WTC11 (cell line): ENCODE measurements at regions not wholly inside any gene's neighbourhood (a gene's known extent, or its start where the extent isn't known, plus 50 kb on each side); places are given as distances from the start of the nearest gene placed in this dataset.

Source experiments
- ATAC-seq: fragments of 200-7000 bp; cut with Tn5 transposase; 2 replicates; pipeline ENCODE4 v1.10.0; 2021; ENCODE audit warnings: mild to moderate bottlenecking, moderate library complexity
- CTCF ChIA-PET: fragments of 300-600 bp; sonication (Branson Sonifier 250); formaldehyde crosslinking; loops from one replicate; lab custom pipeline; 2021; ENCODE audit warnings: antibody characterized with exemption; lab: Charles Lee
- POLR2A ChIA-PET: fragments of 350-600 bp; sonication (Branson Sonifier 250); formaldehyde crosslinking; loops from one replicate; lab custom pipeline; 2021; ENCODE audit warnings: antibody characterized with exemption; lab: Charles Lee
- DNase-seq: peaks from one replicate; pipeline ENCODE4 v3.0.0; 2021; ENCODE audit warnings: low spot score
- H3K27ac Mint-ChIP-seq: 2 replicates; pipeline ENCODE4 v1.8.0; 2021; ENCODE audit warnings: mixed read lengths
- H3K27me3 Mint-ChIP-seq: 2 replicates; pipeline ENCODE4 v1.8.0; 2021; ENCODE audit warnings: low read depth, mild to moderate bottlenecking, moderate library complexity, mixed read lengths
- H3K36me3 Mint-ChIP-seq: 2 replicates; pipeline ENCODE4 v1.8.0; 2021; ENCODE audit warnings: mixed read lengths
- H3K4me1 Mint-ChIP-seq: 2 replicates; pipeline ENCODE4 v1.8.0; 2022; ENCODE audit warnings: mixed read lengths
- H3K4me3 Mint-ChIP-seq: 2 replicates; pipeline ENCODE4 v1.8.0; 2021; ENCODE audit warnings: mild to moderate bottlenecking, moderate library complexity, mixed read lengths
- H3K9me3 Mint-ChIP-seq: 2 replicates; pipeline ENCODE4 v1.8.0; 2021; ENCODE audit warnings: mixed read lengths
- CBFB ChIP-seq: sonication (generic); formaldehyde crosslinking; IDR thresholded peaks from 2 replicates; pipeline ENCODE4 v1.8.1; 2022; ENCODE audit warnings: mild to moderate bottlenecking, low read depth, missing genetic modification reagents
- CREB1 ChIP-seq: sonication (generic); formaldehyde crosslinking; IDR thresholded peaks from 2 replicates; pipeline ENCODE4 v1.8.0; 2023; ENCODE audit warnings: mild to moderate bottlenecking, missing genetic modification reagents
- ETV6 ChIP-seq: sonication (generic); formaldehyde crosslinking; IDR thresholded peaks from 2 replicates; pipeline ENCODE4 v1.8.1; 2022; ENCODE audit warnings: mild to moderate bottlenecking, missing genetic modification reagents
- FOXK1 ChIP-seq: sonication (generic); formaldehyde crosslinking; IDR thresholded peaks from 2 replicates; pipeline ENCODE4 v1.8.0; 2022; ENCODE audit warnings: mild to moderate bottlenecking, moderate library complexity, missing genetic modification reagents
- FOXP1 ChIP-seq: sonication (generic); formaldehyde crosslinking; IDR thresholded peaks from 2 replicates; pipeline ENCODE4 v1.8.0; 2022; ENCODE audit warnings: missing genetic modification reagents, mild to moderate bottlenecking, moderate library complexity, borderline replicate concordance
- GABPB1 ChIP-seq: sonication (generic); formaldehyde crosslinking; IDR thresholded peaks from 2 replicates; pipeline ENCODE4 v1.8.1; 2023; ENCODE audit warnings: mild to moderate bottlenecking, missing genetic modification reagents
- GRHL2 ChIP-seq: fragments of 250-450 bp; sonication (Bioruptor Pico); IDR thresholded peaks from 2 replicates; pipeline ENCODE4 v1.8.0; 2022; ENCODE audit warnings: mild to moderate bottlenecking, moderate library complexity; ENCODE audit not compliant: insufficient replicate concordance, severe bottlenecking
- GTF2I ChIP-seq: fragments of 250-450 bp; sonication (Bioruptor Pico); conservative IDR thresholded peaks from 2 replicates; pipeline ENCODE4 v1.4.0; 2021; ENCODE audit warnings: mild to moderate bottlenecking
- IRF2 ChIP-seq: sonication (generic); formaldehyde crosslinking; IDR thresholded peaks from 2 replicates; pipeline ENCODE4 v1.8.0; 2022; ENCODE audit warnings: low read depth, missing genetic modification reagents, borderline replicate concordance
- NFE2L1 ChIP-seq: sonication (generic); formaldehyde crosslinking; IDR thresholded peaks from 2 replicates; pipeline ENCODE4 v1.8.1; 2023; ENCODE audit warnings: missing genetic modification reagents
- RELA ChIP-seq: sonication (generic); formaldehyde crosslinking; IDR thresholded peaks from 2 replicates; pipeline ENCODE4 v1.8.1; 2022; ENCODE audit warnings: missing genetic modification reagents, mild to moderate bottlenecking, borderline replicate concordance
- SP1 ChIP-seq: sonication (generic); formaldehyde crosslinking; conservative IDR thresholded peaks from 2 replicates; pipeline ENCODE4 v1.8.1; 2022; ENCODE audit warnings: missing genetic modification reagents
- ZBTB21 ChIP-seq: sonication (generic); formaldehyde crosslinking; IDR thresholded peaks from 2 replicates; pipeline ENCODE4 v1.8.1; 2023; ENCODE audit warnings: mild to moderate bottlenecking, missing genetic modification reagents, borderline replicate concordance
- ZNF219 ChIP-seq: sonication (generic); formaldehyde crosslinking; IDR thresholded peaks from 2 replicates; pipeline ENCODE4 v1.8.0; 2023; ENCODE audit warnings: missing genetic modification reagents, mild to moderate bottlenecking, borderline replicate concordance
- ZNF396 ChIP-seq: fragments of 250-450 bp; sonication (Bioruptor Pico); IDR thresholded peaks from 2 replicates; pipeline ENCODE4 v1.8.0; 2021; ENCODE audit warnings: mild to moderate bottlenecking, moderate library complexity, borderline replicate concordance
- TF ChIP-seq, protein P1 (sequence below): sonication (generic); formaldehyde crosslinking; IDR thresholded peaks from 2 replicates; pipeline ENCODE4 v1.8.0; 2023; ENCODE audit warnings: mild to moderate bottlenecking, missing genetic modification reagents
- TF ChIP-seq, protein P2 (sequence below): sonication (generic); formaldehyde crosslinking; conservative IDR thresholded peaks from 2 replicates; pipeline ENCODE4 v1.8.1; 2022; ENCODE audit warnings: mild to moderate bottlenecking, missing genetic modification reagents
- TF ChIP-seq, protein P3 (sequence below): sonication (generic); formaldehyde crosslinking; IDR thresholded peaks from 2 replicates; pipeline ENCODE4 v1.8.1; 2023; ENCODE audit warnings: mild to moderate bottlenecking, missing genetic modification reagents
- TF ChIP-seq, protein P4 (sequence below): fragments of 250-450 bp; sonication (Bioruptor Pico); IDR thresholded peaks from 2 replicates; pipeline ENCODE4 v1.9.0; 2021; ENCODE audit warnings: mild to moderate bottlenecking
- TF ChIP-seq, protein P5 (sequence below): fragments of 250-450 bp; sonication (Bioruptor Pico); IDR thresholded peaks from 2 replicates; pipeline ENCODE4 v1.9.0; 2021; ENCODE audit warnings: mild to moderate bottlenecking
- TF ChIP-seq, protein P6 (sequence below): sonication (generic); formaldehyde crosslinking; IDR thresholded peaks from 2 replicates; pipeline ENCODE4 v1.8.1; 2022; ENCODE audit warnings: mild to moderate bottlenecking, missing genetic modification reagents, moderate library complexity, borderline replicate concordance

DNA sequence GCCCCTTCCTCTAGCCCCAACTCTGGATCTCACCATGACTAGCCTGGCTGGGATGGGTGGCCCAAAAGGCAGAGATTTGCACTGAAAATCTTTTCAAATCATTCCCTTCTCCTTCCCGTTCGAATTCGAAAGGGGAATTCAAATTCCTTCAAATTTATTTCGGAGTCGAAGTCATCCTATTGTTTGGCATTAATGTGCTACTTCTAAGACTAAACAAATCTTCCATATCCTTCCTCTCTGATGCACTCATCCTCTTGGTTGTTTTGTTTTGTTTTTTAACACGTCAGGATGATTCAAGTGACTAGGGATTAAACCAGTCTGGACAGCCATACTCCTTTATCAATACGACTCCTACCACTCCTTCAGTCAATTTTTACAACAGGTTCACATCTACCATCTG, 95.5 kb upstream of the SGIP1 start (continued):
- TF ChIP-seq RELA (CRISPR knock-in tag) (no peak), CBFB (CRISPR knock-in tag) (no peak), SP1 (CRISPR knock-in tag) (no peak)
- TF ChIP-seq, protein P1, sequence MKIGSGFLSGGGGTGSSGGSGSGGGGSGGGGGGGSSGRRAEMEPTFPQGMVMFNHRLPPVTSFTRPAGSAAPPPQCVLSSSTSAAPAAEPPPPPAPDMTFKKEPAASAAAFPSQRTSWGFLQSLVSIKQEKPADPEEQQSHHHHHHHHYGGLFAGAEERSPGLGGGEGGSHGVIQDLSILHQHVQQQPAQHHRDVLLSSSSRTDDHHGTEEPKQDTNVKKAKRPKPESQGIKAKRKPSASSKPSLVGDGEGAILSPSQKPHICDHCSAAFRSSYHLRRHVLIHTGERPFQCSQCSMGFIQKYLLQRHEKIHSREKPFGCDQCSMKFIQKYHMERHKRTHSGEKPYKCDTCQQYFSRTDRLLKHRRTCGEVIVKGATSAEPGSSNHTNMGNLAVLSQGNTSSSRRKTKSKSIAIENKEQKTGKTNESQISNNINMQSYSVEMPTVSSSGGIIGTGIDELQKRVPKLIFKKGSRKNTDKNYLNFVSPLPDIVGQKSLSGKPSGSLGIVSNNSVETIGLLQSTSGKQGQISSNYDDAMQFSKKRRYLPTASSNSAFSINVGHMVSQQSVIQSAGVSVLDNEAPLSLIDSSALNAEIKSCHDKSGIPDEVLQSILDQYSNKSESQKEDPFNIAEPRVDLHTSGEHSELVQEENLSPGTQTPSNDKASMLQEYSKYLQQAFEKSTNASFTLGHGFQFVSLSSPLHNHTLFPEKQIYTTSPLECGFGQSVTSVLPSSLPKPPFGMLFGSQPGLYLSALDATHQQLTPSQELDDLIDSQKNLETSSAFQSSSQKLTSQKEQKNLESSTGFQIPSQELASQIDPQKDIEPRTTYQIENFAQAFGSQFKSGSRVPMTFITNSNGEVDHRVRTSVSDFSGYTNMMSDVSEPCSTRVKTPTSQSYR (CRISPR knock-in tag), result no peak
- TF ChIP-seq, protein P2, sequence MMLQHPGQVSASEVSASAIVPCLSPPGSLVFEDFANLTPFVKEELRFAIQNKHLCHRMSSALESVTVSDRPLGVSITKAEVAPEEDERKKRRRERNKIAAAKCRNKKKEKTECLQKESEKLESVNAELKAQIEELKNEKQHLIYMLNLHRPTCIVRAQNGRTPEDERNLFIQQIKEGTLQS (CRISPR knock-in tag), result no peak
- TF ChIP-seq, all 79 proteins: peak for 0

DNA sequence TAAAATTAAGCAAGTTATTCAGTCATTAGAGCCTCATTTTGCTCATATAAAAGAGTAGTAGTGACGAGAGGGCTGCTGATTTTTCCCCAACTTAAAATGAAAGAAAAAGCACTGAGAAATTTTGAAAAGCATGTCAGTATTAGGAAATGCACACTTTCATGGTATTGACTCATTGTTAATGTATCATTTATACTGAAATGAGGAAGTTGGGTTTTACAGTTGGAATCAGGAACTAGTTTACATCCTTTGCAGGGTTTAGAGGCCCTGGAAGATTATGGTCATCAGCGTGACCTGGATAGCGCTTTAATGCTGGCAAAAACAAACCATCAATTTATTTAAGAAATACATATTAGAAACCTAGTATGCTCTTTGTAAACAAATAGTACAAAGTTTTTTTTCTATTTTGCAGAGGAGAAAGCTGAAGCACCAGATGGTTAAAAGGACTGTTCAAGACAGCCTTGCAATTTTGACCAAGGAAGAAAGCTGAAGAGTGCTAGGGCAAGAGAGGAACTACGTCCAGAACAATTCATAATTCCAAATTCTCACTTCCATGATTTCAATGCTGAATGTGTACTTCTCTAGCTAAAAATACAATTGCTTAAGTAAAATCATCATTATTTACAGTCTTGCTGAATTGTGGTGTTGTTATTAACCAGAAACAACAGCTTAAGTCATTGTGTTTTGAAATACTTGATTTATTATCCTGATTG, 94.8 kb upstream of the SGIP1 start:
- TF ChIP-seq, protein P3, sequence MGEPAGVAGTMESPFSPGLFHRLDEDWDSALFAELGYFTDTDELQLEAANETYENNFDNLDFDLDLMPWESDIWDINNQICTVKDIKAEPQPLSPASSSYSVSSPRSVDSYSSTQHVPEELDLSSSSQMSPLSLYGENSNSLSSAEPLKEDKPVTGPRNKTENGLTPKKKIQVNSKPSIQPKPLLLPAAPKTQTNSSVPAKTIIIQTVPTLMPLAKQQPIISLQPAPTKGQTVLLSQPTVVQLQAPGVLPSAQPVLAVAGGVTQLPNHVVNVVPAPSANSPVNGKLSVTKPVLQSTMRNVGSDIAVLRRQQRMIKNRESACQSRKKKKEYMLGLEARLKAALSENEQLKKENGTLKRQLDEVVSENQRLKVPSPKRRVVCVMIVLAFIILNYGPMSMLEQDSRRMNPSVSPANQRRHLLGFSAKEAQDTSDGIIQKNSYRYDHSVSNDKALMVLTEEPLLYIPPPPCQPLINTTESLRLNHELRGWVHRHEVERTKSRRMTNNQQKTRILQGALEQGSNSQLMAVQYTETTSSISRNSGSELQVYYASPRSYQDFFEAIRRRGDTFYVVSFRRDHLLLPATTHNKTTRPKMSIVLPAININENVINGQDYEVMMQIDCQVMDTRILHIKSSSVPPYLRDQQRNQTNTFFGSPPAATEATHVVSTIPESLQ (CRISPR knock-in tag), result no peak
- DNase-seq (no peak), ATAC-seq (no peak)
- Mint-ChIP-seq H3K4me3 (no peak overlapping the region), H3K4me1 (peaks cover 10% of the 10 kb centered on the region), H3K27ac (no peak overlapping the region), H3K9me3 (no peaks in the 10 kb centered on the region), H3K27me3 (no peaks in the 10 kb centered on the region), H3K36me3 (no peaks in the 10 kb centered on the region)
- POLR2A ChIA-PET, result no interaction called here
- CTCF ChIA-PET, result no interaction called here

DNA sequence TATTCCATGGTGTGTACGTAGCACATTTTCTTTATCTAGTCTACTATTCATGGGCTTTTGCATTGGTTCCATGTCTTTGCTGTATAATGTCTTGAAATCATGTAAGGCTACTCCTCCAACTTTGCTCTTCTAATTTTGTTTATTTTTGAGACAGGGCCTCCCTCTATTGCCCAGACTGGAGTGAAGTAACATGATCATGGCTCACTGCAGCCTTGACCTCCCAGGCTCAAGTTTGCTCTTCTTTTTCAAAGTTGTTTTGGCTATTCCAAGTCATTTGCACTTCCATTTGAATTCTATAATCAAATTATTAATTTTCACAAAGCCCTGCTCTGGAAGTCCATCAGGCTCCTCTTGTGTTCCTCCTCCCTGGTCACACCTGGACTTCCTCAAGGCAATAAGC, 90.2 kb upstream of the SGIP1 start:
- H3K36me3 Mint-ChIP-seq, result no peaks in the 10 kb centered on the region
- no peak for DNase-seq
- no peak for TF ChIP-seq CBFB (CRISPR knock-in tag)
- no peak for TF ChIP-seq ZNF396 (CRISPR knock-in tag)
- TF ChIP-seq GABPB1 (CRISPR knock-in tag), result no peak
- TF ChIP-seq GTF2I (CRISPR knock-in tag), result no peak
- TF ChIP-seq ZBTB21 (CRISPR knock-in tag), result no peak
- no peak for TF ChIP-seq NFE2L1 (CRISPR knock-in tag)
- no peak for TF ChIP-seq FOXK1 (CRISPR knock-in tag)
- TF ChIP-seq, protein P4, sequence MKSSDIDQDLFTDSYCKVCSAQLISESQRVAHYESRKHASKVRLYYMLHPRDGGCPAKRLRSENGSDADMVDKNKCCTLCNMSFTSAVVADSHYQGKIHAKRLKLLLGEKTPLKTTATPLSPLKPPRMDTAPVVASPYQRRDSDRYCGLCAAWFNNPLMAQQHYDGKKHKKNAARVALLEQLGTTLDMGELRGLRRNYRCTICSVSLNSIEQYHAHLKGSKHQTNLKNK, result no peak
- TF ChIP-seq, protein P5, sequence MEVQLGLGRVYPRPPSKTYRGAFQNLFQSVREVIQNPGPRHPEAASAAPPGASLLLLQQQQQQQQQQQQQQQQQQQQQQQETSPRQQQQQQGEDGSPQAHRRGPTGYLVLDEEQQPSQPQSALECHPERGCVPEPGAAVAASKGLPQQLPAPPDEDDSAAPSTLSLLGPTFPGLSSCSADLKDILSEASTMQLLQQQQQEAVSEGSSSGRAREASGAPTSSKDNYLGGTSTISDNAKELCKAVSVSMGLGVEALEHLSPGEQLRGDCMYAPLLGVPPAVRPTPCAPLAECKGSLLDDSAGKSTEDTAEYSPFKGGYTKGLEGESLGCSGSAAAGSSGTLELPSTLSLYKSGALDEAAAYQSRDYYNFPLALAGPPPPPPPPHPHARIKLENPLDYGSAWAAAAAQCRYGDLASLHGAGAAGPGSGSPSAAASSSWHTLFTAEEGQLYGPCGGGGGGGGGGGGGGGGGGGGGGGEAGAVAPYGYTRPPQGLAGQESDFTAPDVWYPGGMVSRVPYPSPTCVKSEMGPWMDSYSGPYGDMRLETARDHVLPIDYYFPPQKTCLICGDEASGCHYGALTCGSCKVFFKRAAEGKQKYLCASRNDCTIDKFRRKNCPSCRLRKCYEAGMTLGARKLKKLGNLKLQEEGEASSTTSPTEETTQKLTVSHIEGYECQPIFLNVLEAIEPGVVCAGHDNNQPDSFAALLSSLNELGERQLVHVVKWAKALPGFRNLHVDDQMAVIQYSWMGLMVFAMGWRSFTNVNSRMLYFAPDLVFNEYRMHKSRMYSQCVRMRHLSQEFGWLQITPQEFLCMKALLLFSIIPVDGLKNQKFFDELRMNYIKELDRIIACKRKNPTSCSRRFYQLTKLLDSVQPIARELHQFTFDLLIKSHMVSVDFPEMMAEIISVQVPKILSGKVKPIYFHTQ (CRISPR knock-in tag), result no peak
- TF ChIP-seq, protein P6, sequence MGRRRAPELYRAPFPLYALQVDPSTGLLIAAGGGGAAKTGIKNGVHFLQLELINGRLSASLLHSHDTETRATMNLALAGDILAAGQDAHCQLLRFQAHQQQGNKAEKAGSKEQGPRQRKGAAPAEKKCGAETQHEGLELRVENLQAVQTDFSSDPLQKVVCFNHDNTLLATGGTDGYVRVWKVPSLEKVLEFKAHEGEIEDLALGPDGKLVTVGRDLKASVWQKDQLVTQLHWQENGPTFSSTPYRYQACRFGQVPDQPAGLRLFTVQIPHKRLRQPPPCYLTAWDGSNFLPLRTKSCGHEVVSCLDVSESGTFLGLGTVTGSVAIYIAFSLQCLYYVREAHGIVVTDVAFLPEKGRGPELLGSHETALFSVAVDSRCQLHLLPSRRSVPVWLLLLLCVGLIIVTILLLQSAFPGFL (CRISPR knock-in tag), result no peak
- no peak for TF ChIP-seq ZNF219 (CRISPR knock-in tag)
- TF ChIP-seq IRF2, result no peak
- no peak for TF ChIP-seq GRHL2
- no peak for TF ChIP-seq FOXP1 (CRISPR knock-in tag)
- TF ChIP-seq CREB1 (CRISPR knock-in tag), result no peak
- no peak for TF ChIP-seq ETV6 (CRISPR knock-in tag)
- no peak for TF ChIP-seq SP1 (CRISPR knock-in tag)
- TF ChIP-seq, all 79 proteins: peak for 0
- CTCF ChIA-PET, result interaction anchor here (1.9 to 3.8 kb wide), 3 partner anchors 69 to 202 kb away, joined by 7 to 39 read pairs (median 10); no protein-coding TSS in a partner anchor
- H3K4me3 Mint-ChIP-seq, result no peak overlapping the region
- H3K27ac Mint-ChIP-seq, result no peak overlapping the region
- peaks cover 16% of the 10 kb centered on the region for H3K4me1 Mint-ChIP-seq
- ATAC-seq, result no peak
- H3K9me3 Mint-ChIP-seq, result no peaks in the 10 kb centered on the region
- POLR2A ChIA-PET, result no interaction called here
- H3K27me3 Mint-ChIP-seq, result no peaks in the 10 kb centered on the region
